Spleen (tissue), 11 donors: ENCODE measurements at regions not wholly inside any gene's neighbourhood (a gene's known extent, or its start where the extent isn't known, plus 50 kb on each side); places are given as distances from the start of the nearest gene placed in this dataset.

Experiments
- DNase-seq: peaks from one replicate; pipeline ENCODE4 v3.0.0-alpha.2; 2020
- H3K27ac ChIP-seq, 8 donors: fragments of 200-600 bp; sonication (generic) in 7 of 8; 1 replicate in 4 of 8; 2 replicates in 4 of 8; pipeline versions ENCODE4 v1.5.0 to v1.8.0; 2016 to 2021; ENCODE audit warnings: inconsistent platforms in 4 of 8, mild to moderate bottlenecking in 4 of 8, moderate library complexity in 1 of 8
- H3K27me3 ChIP-seq, 7 donors: fragments of 200-600 bp; sonication (generic) in 6 of 7; replicated peaks in 1 of 7; 1 replicate in 4 of 7; 2 replicates in 3 of 7; pipeline versions ENCODE4 v1.5.0 to v1.8.0; 2016 to 2021; ENCODE audit warnings: inconsistent platforms in 3 of 7, mild to moderate bottlenecking in 1 of 7
- H3K36me3 ChIP-seq, 6 donors: fragments of 200-600 bp; sonication (generic) in 5 of 6; 1 replicate in 4 of 6; 2 replicates in 2 of 6; pipeline versions ENCODE4 v1.5.0 to v1.8.0; 2016 to 2021; ENCODE audit warnings: inconsistent platforms in 2 of 6
- H3K4me1 ChIP-seq, 6 donors: fragments of 200-600 bp; sonication (generic) in 5 of 6; 1 replicate in 3 of 6; 2 replicates in 3 of 6; pipeline versions ENCODE4 v1.5.0 to v1.8.0; 2016 to 2021; ENCODE audit warnings: inconsistent platforms in 3 of 6
- H3K4me3 ChIP-seq, 8 donors: fragments of 200-600 bp; sonication (generic) in 7 of 8; 1 replicate in 4 of 8; 2 replicates in 4 of 8; pipeline versions ENCODE4 v1.5.0 to v1.8.0; 2016 to 2021; ENCODE audit warnings: inconsistent platforms in 4 of 8, mild to moderate bottlenecking in 4 of 8, moderate library complexity in 2 of 8
- H3K9me3 ChIP-seq, 8 donors: fragments of 200-600 bp; sonication (generic) in 7 of 8; 1 replicate in 4 of 8; 2 replicates in 4 of 8; pipeline versions ENCODE4 v1.5.0 to v1.8.0; 2016 to 2021; ENCODE audit warnings: inconsistent platforms in 4 of 8
- CTCF ChIP-seq, 11 experiments: fragments of 200-600 bp in 7 of 11; fragments of 450-650 bp in 4 of 11; sonication (generic) in 4 of 11; IDR thresholded peaks in 8 of 11; conservative IDR thresholded peaks in 3 of 11; 1 replicate in 7 of 11; 2 replicates in 4 of 11; pipeline versions ENCODE4 v1.4.0 to v1.8.0; 2016 to 2021; ENCODE audit warnings: antibody characterized with exemption in 11 of 11, inconsistent platforms in 4 of 11, mild to moderate bottlenecking in 1 of 11
- POLR2A ChIP-seq, 3 donors: fragments of 450-650 bp; IDR thresholded peaks; one replicate each; pipeline ENCODE4 v1.5.1; 2017; ENCODE audit warnings: antibody characterized with exemption in 3 of 3, mild to moderate bottlenecking in 1 of 3
- POLR2AphosphoS5 ChIP-seq, 3 donors: sonication (generic); formaldehyde crosslinking; IDR thresholded peaks; one replicate each; pipeline ENCODE4 v1.5.1; 2017; ENCODE audit warnings: antibody characterized with exemption in 3 of 3
- WGBS, 5 donors: extraction: QIAGEN DNeasy Blood & Tissue Kit in 3 of 5; methylation state at CpG; one replicate each; pipeline versions ENCODE4 v1.1.5 to v1.1.7; 2013 to 2018; 5-methylcytosine and 5-hydroxymethylcytosine counted together
- intact Hi-C: fragments of 100-400 bp; cut with DNase I; formaldehyde crosslinking; loops from one replicate; pipeline ENCODE4 v1.15.0; 2023; ENCODE audit warnings: low total_unique reads
- donor health status: healthy with polysubstance abuse.
- donor health status: DM: no; HTN: no; CAD: no; lungs with moderate emphysema.
- donor health status: DM: no; HTN: no; CAD: no.
- donor health status: Bipolar disorder and iron deficiency.
- donor health status: healthy.
- donor health status: DM: no; HTN: no; CAD: no.
- donor health status: DM: yes; HTN: yes; CAD: no.

GRCh38 chr4:20443015-20443805 is 191.5 kb downstream of the SLIT2 start:
- Histone ChIP-seq H3K27me3 (no peaks in the 10 kb centered on the region), H3K36me3 (no peaks in the 10 kb centered on the region), H3K4me1 (peaks cover 0 to 19% (median 3%) of the 10 kb centered on the region in 6 donors), H3K27ac (no peak overlapping the region), H3K9me3 (no peaks in the 10 kb centered on the region), H3K4me3 (no peak overlapping the region)
- no peak for TF ChIP-seq CTCF (IDR thresholded peaks at IDR 0.05 in 8 of 11, conservative IDR thresholded peaks at IDR 0.05 in 3 of 11)
- no peak for TF ChIP-seq POLR2A (IDR thresholded peaks at IDR 0.05)
- TF ChIP-seq POLR2AphosphoS5 (IDR thresholded peaks at IDR 0.05): no peak
- WGBS, 5 donors: 77 to 94% (median 83%) methylated on average over 1 of the region's 1 CpG
- DNase-seq: no peak
- intact Hi-C loops: no loop called here

- intact Hi-C loops: no loop called here
- H3K4me1 ChIP-seq: peaks cover 0 to 19% (median 3%) of the 10 kb centered on the region in 6 donors
- TF ChIP-seq CTCF (IDR thresholded peaks at IDR 0.05 in 8 of 11, conservative IDR thresholded peaks at IDR 0.05 in 3 of 11): no peak
- no peak for TF ChIP-seq POLR2AphosphoS5 (IDR thresholded peaks at IDR 0.05)
Measured at GRCh38 chr4:20444599-20445337, 193.1 kb downstream of the SLIT2 start.

GRCh38 chr4:20445933-20446723 is 194.4 kb downstream of the SLIT2 start:
- Histone ChIP-seq H3K27me3 (no peaks in the 10 kb centered on the region), H3K9me3 (no peaks in the 10 kb centered on the region), H3K4me3 (no peak overlapping the region), H3K4me1 (peaks cover 0 to 19% (median 3%) of the 10 kb centered on the region in 6 donors), H3K36me3 (no peaks in the 10 kb centered on the region), H3K27ac (no peak overlapping the region)
- TF ChIP-seq POLR2AphosphoS5 (IDR thresholded peaks at IDR 0.05) (peak in 1 of 3 donors; percentile 69), POLR2A (IDR thresholded peaks at IDR 0.05) (no peak)
- no peak for DNase-seq
- 49 to 59% (median 54%) methylated on average over 5 of the region's 5 CpGs for WGBS, 5 donors
- intact Hi-C loops: no loop called here

More at GRCh38 chr4:20444599-20445337, 193.1 kb downstream of the SLIT2 start:
- no peak for DNase-seq
- no peaks in the 10 kb centered on the region for H3K27me3 ChIP-seq
- 91 to 98% (median 94%) methylated on average over 3 of the region's 3 CpGs for WGBS, 5 donors
- H3K4me3 ChIP-seq: no peak overlapping the region
- H3K9me3 ChIP-seq: no peaks in the 10 kb centered on the region
- H3K36me3 ChIP-seq: no peaks in the 10 kb centered on the region
- H3K27ac ChIP-seq: no peak overlapping the region

- Histone ChIP-seq H3K36me3 (no peaks in the 10 kb centered on the region), H3K4me1 (peaks cover 0 to 19% (median 3%) of the 10 kb centered on the region in 6 donors), H3K4me3 (no peak overlapping the region), H3K27ac (no peak overlapping the region), H3K27me3 (no peaks in the 10 kb centered on the region), H3K9me3 (no peaks in the 10 kb centered on the region)
- no peak for TF ChIP-seq POLR2A (IDR thresholded peaks at IDR 0.05)
- TF ChIP-seq CTCF (IDR thresholded peaks at IDR 0.05 in 8 of 11, conservative IDR thresholded peaks at IDR 0.05 in 3 of 11): no peak
- no peak for TF ChIP-seq POLR2AphosphoS5 (IDR thresholded peaks at IDR 0.05)
- intact Hi-C loops: no loop called here
- WGBS, 5 donors: 65 to 85% (median 67%) methylated on average over 2 of the region's 2 CpGs
- DNase-seq: no peak
Measured at GRCh38 chr4:20447103-20447502, 195.4 kb downstream of the SLIT2 start.
